Sigmoid colon (tissue), 4 donors: ENCODE measurements at regions not wholly inside any gene's neighbourhood (a gene's known extent, or its start where the extent isn't known, plus 50 kb on each side); places are given as distances from the start of the nearest gene placed in this dataset.

Experiments
- CTCF ChIP-seq, 4 experiments: fragments of 450-650 bp in 3 of 4; fragments of 200-600 bp in 1 of 4; IDR thresholded peaks; one replicate each; pipeline ENCODE4 v1.5.1; 2016 to 2019; ENCODE audit warnings: antibody characterized with exemption in 4 of 4, mild to moderate bottlenecking in 3 of 4, moderate library complexity in 2 of 4
- POLR2A ChIP-seq, 2 donors: fragments of 450-650 bp; IDR thresholded peaks; one replicate each; pipeline ENCODE4 v1.6.1; 2016; ENCODE audit warnings: antibody characterized with exemption in 2 of 2, mild to moderate bottlenecking in 2 of 2, moderate library complexity in 2 of 2
- POLR2AphosphoS5 ChIP-seq, 4 donors: sonication (generic); formaldehyde crosslinking; IDR thresholded peaks; one replicate each; pipeline ENCODE4 v1.6.1; 2017; ENCODE audit warnings: antibody characterized with exemption in 4 of 4

- TF ChIP-seq POLR2AphosphoS5 (IDR thresholded peaks at IDR 0.05) (no peak), POLR2A (IDR thresholded peaks at IDR 0.05) (no peak), CTCF (IDR thresholded peaks at IDR 0.05) (no peak)
Measured at GRCh38 chr15:45829336-45830153, 194.7 kb downstream of the SQOR start.
